GM12878 (cell line): ENCODE measurements at regions not wholly inside any gene's neighbourhood (a gene's known extent, or its start where the extent isn't known, plus 50 kb on each side); places are given as distances from the start of the nearest gene placed in this dataset.

Source experiments
- CHD4 ChIP-seq: fragments of 200-600 bp; sonication (generic); IDR thresholded peaks from 2 replicates; pipeline ENCODE4 v1.6.1; 2016; ENCODE audit warnings: mild to moderate bottlenecking
- MEF2A ChIP-seq: IDR thresholded peaks from 2 replicates; pipeline ENCODE4 v1.6.1; 2011; ENCODE audit warnings: low read depth, mild to moderate bottlenecking, low read length, moderate library complexity; ENCODE audit not compliant: insufficient read depth
- PML ChIP-seq: IDR thresholded peaks from 2 replicates; pipeline ENCODE4 v1.6.1; 2012; ENCODE audit warnings: low read length, inconsistent platforms
- POLR2A ChIP-seq: IDR thresholded peaks from 2 replicates; pipeline ENCODE4 v1.6.1; 2011; ENCODE audit warnings: low read depth, mild to moderate bottlenecking, low read length
- TF ChIP-seq, protein P1 (sequence below): fragments of 150-350 bp; IDR thresholded peaks from 2 replicates; pipeline ENCODE4 v1.6.1; 2016; ENCODE audit warnings: low read depth, low read length
- TF ChIP-seq, protein P2 (sequence below), 3 experiments: IDR thresholded peaks in 2 of 3; conservative IDR thresholded peaks in 1 of 3; 2 replicates each; pipeline ENCODE4 v1.5.1; 2011; ENCODE audit warnings: low read depth in 3 of 3, low read length in 3 of 3, mild to moderate bottlenecking in 3 of 3, control low read depth in 2 of 3, moderate library complexity in 2 of 3, inconsistent platforms in 1 of 3, mixed read lengths in 1 of 3; ENCODE audit not compliant: control insufficient read depth in 2 of 3, insufficient read depth in 1 of 3; ENCODE audit errors: extremely low read depth in 1 of 3

DNA sequence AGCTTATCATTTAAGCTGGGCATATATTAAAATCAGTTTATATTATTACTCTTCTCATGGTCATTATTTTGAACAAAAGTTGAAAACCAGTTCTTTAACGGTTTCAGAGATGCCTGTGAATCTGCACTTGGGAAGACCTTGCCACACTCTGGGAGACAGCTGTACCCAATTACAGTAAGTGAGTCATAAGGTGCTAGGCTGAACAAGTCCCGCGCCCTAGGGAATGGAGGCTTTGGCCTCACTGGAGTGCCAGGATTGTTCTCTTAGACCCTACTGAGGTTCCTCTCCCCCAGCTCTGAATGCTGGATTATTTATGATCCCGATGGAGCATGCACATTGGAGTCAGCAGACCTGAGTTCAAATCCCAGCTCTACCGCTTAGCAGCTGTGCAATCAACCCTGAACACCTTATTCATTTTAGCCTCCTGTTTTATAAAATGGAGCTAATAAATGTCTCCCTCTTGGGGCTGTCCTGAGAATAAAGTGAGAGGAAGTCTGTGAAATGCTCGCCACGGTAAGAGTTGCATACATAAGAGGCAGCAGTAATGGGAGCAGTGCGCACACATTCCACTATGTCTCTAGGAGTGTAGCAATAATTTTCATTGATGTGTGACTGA is 266.2 kb downstream of the FOXD2 start:
- TF ChIP-seq CHD4 (no peak), MEF2A (no peak), POLR2A (no peak), PML (no peak)
- TF ChIP-seq, protein P1, sequence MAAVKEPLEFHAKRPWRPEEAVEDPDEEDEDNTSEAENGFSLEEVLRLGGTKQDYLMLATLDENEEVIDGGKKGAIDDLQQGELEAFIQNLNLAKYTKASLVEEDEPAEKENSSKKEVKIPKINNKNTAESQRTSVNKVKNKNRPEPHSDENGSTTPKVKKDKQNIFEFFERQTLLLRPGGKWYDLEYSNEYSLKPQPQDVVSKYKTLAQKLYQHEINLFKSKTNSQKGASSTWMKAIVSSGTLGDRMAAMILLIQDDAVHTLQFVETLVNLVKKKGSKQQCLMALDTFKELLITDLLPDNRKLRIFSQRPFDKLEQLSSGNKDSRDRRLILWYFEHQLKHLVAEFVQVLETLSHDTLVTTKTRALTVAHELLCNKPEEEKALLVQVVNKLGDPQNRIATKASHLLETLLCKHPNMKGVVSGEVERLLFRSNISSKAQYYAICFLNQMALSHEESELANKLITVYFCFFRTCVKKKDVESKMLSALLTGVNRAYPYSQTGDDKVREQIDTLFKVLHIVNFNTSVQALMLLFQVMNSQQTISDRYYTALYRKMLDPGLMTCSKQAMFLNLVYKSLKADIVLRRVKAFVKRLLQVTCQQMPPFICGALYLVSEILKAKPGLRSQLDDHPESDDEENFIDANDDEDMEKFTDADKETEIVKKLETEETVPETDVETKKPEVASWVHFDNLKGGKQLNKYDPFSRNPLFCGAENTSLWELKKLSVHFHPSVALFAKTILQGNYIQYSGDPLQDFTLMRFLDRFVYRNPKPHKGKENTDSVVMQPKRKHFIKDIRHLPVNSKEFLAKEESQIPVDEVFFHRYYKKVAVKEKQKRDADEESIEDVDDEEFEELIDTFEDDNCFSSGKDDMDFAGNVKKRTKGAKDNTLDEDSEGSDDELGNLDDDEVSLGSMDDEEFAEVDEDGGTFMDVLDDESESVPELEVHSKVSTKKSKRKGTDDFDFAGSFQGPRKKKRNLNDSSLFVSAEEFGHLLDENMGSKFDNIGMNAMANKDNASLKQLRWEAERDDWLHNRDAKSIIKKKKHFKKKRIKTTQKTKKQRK: no peak
- TF ChIP-seq, protein P2, sequence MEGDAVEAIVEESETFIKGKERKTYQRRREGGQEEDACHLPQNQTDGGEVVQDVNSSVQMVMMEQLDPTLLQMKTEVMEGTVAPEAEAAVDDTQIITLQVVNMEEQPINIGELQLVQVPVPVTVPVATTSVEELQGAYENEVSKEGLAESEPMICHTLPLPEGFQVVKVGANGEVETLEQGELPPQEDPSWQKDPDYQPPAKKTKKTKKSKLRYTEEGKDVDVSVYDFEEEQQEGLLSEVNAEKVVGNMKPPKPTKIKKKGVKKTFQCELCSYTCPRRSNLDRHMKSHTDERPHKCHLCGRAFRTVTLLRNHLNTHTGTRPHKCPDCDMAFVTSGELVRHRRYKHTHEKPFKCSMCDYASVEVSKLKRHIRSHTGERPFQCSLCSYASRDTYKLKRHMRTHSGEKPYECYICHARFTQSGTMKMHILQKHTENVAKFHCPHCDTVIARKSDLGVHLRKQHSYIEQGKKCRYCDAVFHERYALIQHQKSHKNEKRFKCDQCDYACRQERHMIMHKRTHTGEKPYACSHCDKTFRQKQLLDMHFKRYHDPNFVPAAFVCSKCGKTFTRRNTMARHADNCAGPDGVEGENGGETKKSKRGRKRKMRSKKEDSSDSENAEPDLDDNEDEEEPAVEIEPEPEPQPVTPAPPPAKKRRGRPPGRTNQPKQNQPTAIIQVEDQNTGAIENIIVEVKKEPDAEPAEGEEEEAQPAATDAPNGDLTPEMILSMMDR (IDR thresholded peaks at IDR 0.05 in 2 of 3, conservative IDR thresholded peaks at IDR 0.05 in 1 of 3; ENCODE audit: control insufficient read depth in 2 of 3, extremely low read depth in 1 of 3, insufficient read depth in 1 of 3, low read depth in 3 of 3, low read length in 3 of 3): no peak; a peak in 1 of 6 replicates
